ENCODE measurements at regions not wholly inside any gene's neighbourhood (a gene's known extent, or its start where the extent isn't known, plus 50 kb on each side); places are given as distances from the start of the nearest gene placed in this dataset.

DNA sequence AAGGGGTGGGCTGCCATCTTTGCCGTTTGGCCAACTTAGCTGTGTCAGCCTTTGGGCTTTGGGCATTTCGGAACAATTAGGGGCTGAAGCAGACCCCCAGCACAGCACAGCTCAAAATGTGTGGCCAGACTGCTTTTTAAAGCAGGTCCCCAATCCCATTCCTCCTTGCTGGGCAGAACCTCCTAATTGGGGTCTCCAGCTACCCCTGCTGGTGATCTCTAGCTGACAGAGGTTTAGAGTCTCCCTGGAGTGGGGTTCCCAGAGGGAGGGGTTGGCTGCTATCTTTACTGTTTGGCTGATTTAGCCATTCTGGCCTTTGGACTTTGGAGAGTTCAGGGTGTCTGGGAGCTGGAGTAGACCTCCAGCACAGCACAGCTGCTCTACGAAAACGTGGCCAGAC is 71.5 kb upstream of the LHCGR start:
- no peak for TF ChIP-seq POLR2A (IDR thresholded peaks at IDR 0.05)
- no peak for TF ChIP-seq EP300 (IDR thresholded peaks at IDR 0.05)

Data from stomach (tissue), 4 donors.